ENCODE measurements at regions not wholly inside any gene's neighbourhood (a gene's known extent, or its start where the extent isn't known, plus 50 kb on each side); places are given as distances from the start of the nearest gene placed in this dataset.
A peak's percentile ranks its signal among the peaks of the same experiment; 100 is the strongest.

- Histone ChIP-seq H3K27me3 (no peaks in the 10 kb centered on the region), H3K27ac (no peak overlapping the region), H3K36me3 (no peaks in the 10 kb centered on the region), H3K4me3 (no peak overlapping the region), H3K4me1 (no peaks in the 10 kb centered on the region), H3K9me3 (no peaks in the 10 kb centered on the region)
- DNase-seq (ENCODE audit: low spot score): no peak
- TF ChIP-seq, protein P1, sequence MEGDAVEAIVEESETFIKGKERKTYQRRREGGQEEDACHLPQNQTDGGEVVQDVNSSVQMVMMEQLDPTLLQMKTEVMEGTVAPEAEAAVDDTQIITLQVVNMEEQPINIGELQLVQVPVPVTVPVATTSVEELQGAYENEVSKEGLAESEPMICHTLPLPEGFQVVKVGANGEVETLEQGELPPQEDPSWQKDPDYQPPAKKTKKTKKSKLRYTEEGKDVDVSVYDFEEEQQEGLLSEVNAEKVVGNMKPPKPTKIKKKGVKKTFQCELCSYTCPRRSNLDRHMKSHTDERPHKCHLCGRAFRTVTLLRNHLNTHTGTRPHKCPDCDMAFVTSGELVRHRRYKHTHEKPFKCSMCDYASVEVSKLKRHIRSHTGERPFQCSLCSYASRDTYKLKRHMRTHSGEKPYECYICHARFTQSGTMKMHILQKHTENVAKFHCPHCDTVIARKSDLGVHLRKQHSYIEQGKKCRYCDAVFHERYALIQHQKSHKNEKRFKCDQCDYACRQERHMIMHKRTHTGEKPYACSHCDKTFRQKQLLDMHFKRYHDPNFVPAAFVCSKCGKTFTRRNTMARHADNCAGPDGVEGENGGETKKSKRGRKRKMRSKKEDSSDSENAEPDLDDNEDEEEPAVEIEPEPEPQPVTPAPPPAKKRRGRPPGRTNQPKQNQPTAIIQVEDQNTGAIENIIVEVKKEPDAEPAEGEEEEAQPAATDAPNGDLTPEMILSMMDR (IDR thresholded peaks at IDR 0.05): no peak
These were observed 404.5 kb upstream of the HSF2 start for GRCh38 chr6:121994919-121995318.

DNA sequence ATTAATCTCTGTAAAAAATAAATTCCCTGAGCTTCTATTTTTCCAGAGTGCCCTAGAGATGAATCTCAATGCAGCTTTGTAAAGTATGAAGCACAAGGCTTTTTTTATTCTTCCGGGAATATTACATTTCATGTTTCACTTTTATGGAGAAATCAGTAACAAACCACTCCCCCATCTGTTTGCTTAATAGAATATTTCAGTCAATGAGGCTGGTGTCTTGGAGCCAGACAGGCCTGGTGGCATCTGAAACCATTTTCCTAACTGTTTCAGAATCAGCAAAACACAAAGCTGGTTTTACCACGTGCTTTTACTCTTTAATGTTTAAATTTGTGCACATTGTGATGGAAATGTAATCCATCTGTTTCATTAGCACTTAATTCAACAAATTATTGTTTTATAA, 400.8 kb upstream of the HSF2 start:
- Histone ChIP-seq H3K4me3 (no peak overlapping the region), H3K4me1 (no peaks in the 10 kb centered on the region), H3K27ac (no peak overlapping the region), H3K36me3 (no peaks in the 10 kb centered on the region), H3K9me3 (no peaks in the 10 kb centered on the region), H3K27me3 (no peaks in the 10 kb centered on the region)
- TF ChIP-seq, protein P1 (IDR thresholded peaks at IDR 0.05): no peak
- no peak for DNase-seq (ENCODE audit: low spot score)

GRCh38 chr6:121999456-122000065, 399.9 kb upstream of the HSF2 start:
- Histone ChIP-seq H3K27ac (no peak overlapping the region), H3K27me3 (no peaks in the 10 kb centered on the region), H3K36me3 (no peaks in the 10 kb centered on the region), H3K9me3 (no peaks in the 10 kb centered on the region), H3K4me1 (no peaks in the 10 kb centered on the region), H3K4me3 (no peak overlapping the region)
- TF ChIP-seq, protein P1 (IDR thresholded peaks at IDR 0.05): no peak
- no peak for DNase-seq (ENCODE audit: low spot score)

- Histone ChIP-seq H3K27ac (no peak overlapping the region), H3K9me3 (no peaks in the 10 kb centered on the region), H3K27me3 (no peaks in the 10 kb centered on the region), H3K4me3 (no peak overlapping the region), H3K36me3 (no peaks in the 10 kb centered on the region), H3K4me1 (peaks cover 0 to 4% of the 10 kb centered on the region in 2 donors)
- TF ChIP-seq, protein P1 (IDR thresholded peaks at IDR 0.05): no peak
- DNase-seq (ENCODE audit: low spot score): no peak
These were observed 393.8 kb upstream of the HSF2 start for GRCh38 chr6:122005661-122006060.

GRCh38 chr6:122007339-122007738, 392.1 kb upstream of the HSF2 start:
- Histone ChIP-seq H3K27me3 (no peaks in the 10 kb centered on the region), H3K27ac (peak overlapping the region in 1 of 2 donors; percentile 80), H3K9me3 (no peaks in the 10 kb centered on the region), H3K4me3 (no peak overlapping the region), H3K4me1 (peaks cover 0 to 4% of the 10 kb centered on the region in 2 donors), H3K36me3 (no peaks in the 10 kb centered on the region)
- no peak for DNase-seq (ENCODE audit: low spot score)
- TF ChIP-seq, protein P1 (IDR thresholded peaks at IDR 0.05): no peak
